WTC11 (cell line): ENCODE measurements at regions not wholly inside any gene's neighbourhood (a gene's known extent, or its start where the extent isn't known, plus 50 kb on each side); places are given as distances from the start of the nearest gene placed in this dataset.
A peak's percentile ranks its signal among the peaks of the same experiment; 100 is the strongest.

Experiments
- ATAC-seq: fragments of 200-7000 bp; cut with Tn5 transposase; 2 replicates; pipeline ENCODE4 v1.10.0; 2021; ENCODE audit warnings: mild to moderate bottlenecking, moderate library complexity
- CTCF ChIA-PET: fragments of 300-600 bp; sonication (Branson Sonifier 250); formaldehyde crosslinking; loops from one replicate; lab custom pipeline; 2021; ENCODE audit warnings: antibody characterized with exemption; lab: Charles Lee
- POLR2A ChIA-PET: fragments of 350-600 bp; sonication (Branson Sonifier 250); formaldehyde crosslinking; loops from one replicate; lab custom pipeline; 2021; ENCODE audit warnings: antibody characterized with exemption; lab: Charles Lee
- DNase-seq: peaks from one replicate; pipeline ENCODE4 v3.0.0; 2021; ENCODE audit warnings: low spot score
- H3K27ac Mint-ChIP-seq: 2 replicates; pipeline ENCODE4 v1.8.0; 2021; ENCODE audit warnings: mixed read lengths
- H3K27me3 Mint-ChIP-seq: 2 replicates; pipeline ENCODE4 v1.8.0; 2021; ENCODE audit warnings: low read depth, mild to moderate bottlenecking, moderate library complexity, mixed read lengths
- H3K36me3 Mint-ChIP-seq: 2 replicates; pipeline ENCODE4 v1.8.0; 2021; ENCODE audit warnings: mixed read lengths
- H3K4me1 Mint-ChIP-seq: 2 replicates; pipeline ENCODE4 v1.8.0; 2022; ENCODE audit warnings: mixed read lengths
- H3K4me3 Mint-ChIP-seq: 2 replicates; pipeline ENCODE4 v1.8.0; 2021; ENCODE audit warnings: mild to moderate bottlenecking, moderate library complexity, mixed read lengths
- H3K9me3 Mint-ChIP-seq: 2 replicates; pipeline ENCODE4 v1.8.0; 2021; ENCODE audit warnings: mixed read lengths
- ATF1 ChIP-seq: sonication (generic); formaldehyde crosslinking; IDR thresholded peaks from 2 replicates; pipeline ENCODE4 v1.8.1; 2023; ENCODE audit warnings: mild to moderate bottlenecking, moderate library complexity, missing genetic modification reagents
- CTCF ChIP-seq: fragments of 200-600 bp; IDR thresholded peaks from 2 replicates; pipeline ENCODE4 v1.8.0; 2022; ENCODE audit warnings: antibody characterized with exemption
- GRHL2 ChIP-seq: fragments of 250-450 bp; sonication (Bioruptor Pico); IDR thresholded peaks from 2 replicates; pipeline ENCODE4 v1.8.0; 2022; ENCODE audit warnings: mild to moderate bottlenecking, moderate library complexity; ENCODE audit not compliant: insufficient replicate concordance, severe bottlenecking
- GTF2I ChIP-seq: fragments of 250-450 bp; sonication (Bioruptor Pico); conservative IDR thresholded peaks from 2 replicates; pipeline ENCODE4 v1.4.0; 2021; ENCODE audit warnings: mild to moderate bottlenecking
- IRF1 ChIP-seq: sonication (generic); formaldehyde crosslinking; IDR thresholded peaks from 2 replicates; pipeline ENCODE4 v1.8.0; 2023; ENCODE audit warnings: missing genetic modification reagents
- KAT7 ChIP-seq: sonication (generic); formaldehyde crosslinking; IDR thresholded peaks from 2 replicates; pipeline ENCODE4 v1.8.1; 2023; ENCODE audit warnings: missing genetic modification reagents, mild to moderate bottlenecking, borderline replicate concordance
- MYBL2 ChIP-seq: sonication (generic); formaldehyde crosslinking; IDR thresholded peaks from 2 replicates; pipeline ENCODE4 v1.8.1; 2023; ENCODE audit warnings: mild to moderate bottlenecking, moderate library complexity, missing genetic modification reagents
- NFE2L1 ChIP-seq: sonication (generic); formaldehyde crosslinking; IDR thresholded peaks from 2 replicates; pipeline ENCODE4 v1.8.1; 2023; ENCODE audit warnings: missing genetic modification reagents
- PRDM15 ChIP-seq: sonication (generic); formaldehyde crosslinking; IDR thresholded peaks from 2 replicates; pipeline ENCODE4 v1.8.0; 2022; ENCODE audit warnings: missing genetic modification reagents
- STAT6 ChIP-seq: sonication (generic); formaldehyde crosslinking; conservative IDR thresholded peaks from 2 replicates; pipeline ENCODE4 v1.8.1; 2023; ENCODE audit warnings: mild to moderate bottlenecking, low read depth, missing genetic modification reagents, moderate library complexity
- TCF7 ChIP-seq: sonication (generic); formaldehyde crosslinking; IDR thresholded peaks from 2 replicates; pipeline ENCODE4 v1.8.0; 2022; ENCODE audit warnings: mild to moderate bottlenecking, low read depth, missing genetic modification reagents, moderate library complexity
- USF2 ChIP-seq: sonication (generic); formaldehyde crosslinking; IDR thresholded peaks from 2 replicates; pipeline ENCODE4 v1.8.1; 2023; ENCODE audit warnings: mild to moderate bottlenecking, missing genetic modification reagents, moderate library complexity
- ZBTB43 ChIP-seq: sonication (generic); formaldehyde crosslinking; IDR thresholded peaks from 2 replicates; pipeline ENCODE4 v1.8.1; 2023; ENCODE audit warnings: mild to moderate bottlenecking, missing genetic modification reagents
- ZNF121 ChIP-seq: sonication (generic); formaldehyde crosslinking; IDR thresholded peaks from 2 replicates; pipeline ENCODE4 v1.8.0; 2023; ENCODE audit warnings: missing genetic modification reagents
- ZNF138 ChIP-seq: sonication (generic); formaldehyde crosslinking; conservative IDR thresholded peaks from 2 replicates; pipeline ENCODE4 v1.8.1; 2022; ENCODE audit warnings: mild to moderate bottlenecking, moderate library complexity, missing genetic modification reagents
- ZNF219 ChIP-seq: sonication (generic); formaldehyde crosslinking; IDR thresholded peaks from 2 replicates; pipeline ENCODE4 v1.8.0; 2023; ENCODE audit warnings: missing genetic modification reagents, mild to moderate bottlenecking, borderline replicate concordance
- ZNF263 ChIP-seq: sonication (generic); formaldehyde crosslinking; IDR thresholded peaks from 2 replicates; pipeline ENCODE4 v1.8.1; 2022; ENCODE audit warnings: low read depth, mild to moderate bottlenecking, moderate library complexity, missing genetic modification reagents
- ZNF423 ChIP-seq: fragments of 250-450 bp; sonication (Bioruptor Pico); IDR thresholded peaks from 2 replicates; pipeline ENCODE4 v2.1.2; 2022; ENCODE audit warnings: mild to moderate bottlenecking, moderate library complexity

- H3K27me3 Mint-ChIP-seq: no peaks in the 10 kb centered on the region
- H3K4me3 Mint-ChIP-seq: no peak overlapping the region
- ATAC-seq: peak; percentile 81
- ChIA-PET POLR2A (no interaction called here), CTCF (interaction anchor here (0.6 to 1.1 kb wide), 3 partner anchors 9 to 864 kb away, joined by 3 to 5 read pairs (median 4); no protein-coding TSS in a partner anchor)
- peaks cover 6% of the 10 kb centered on the region; the same call in 1 of the 2 replicates for H3K9me3 Mint-ChIP-seq
- H3K27ac Mint-ChIP-seq: no peak overlapping the region
- DNase-seq: peak; percentile 75
- H3K36me3 Mint-ChIP-seq: no peaks in the 10 kb centered on the region
- peaks cover 6% of the 10 kb centered on the region for H3K4me1 Mint-ChIP-seq
- TF ChIP-seq STAT6 (CRISPR knock-in tag): no peak
- TF ChIP-seq CTCF: peak; percentile 45; the same call in 1 of the 2 replicates
These were observed 201.1 kb upstream of the LRRC4C start for GRCh38 chr11:41660585-41660984.

GRCh38 chr11:41665441-41666360 is 206.2 kb upstream of the LRRC4C start:
- Mint-ChIP-seq H3K9me3 (no peaks in the 10 kb centered on the region), H3K27me3 (no peaks in the 10 kb centered on the region), H3K4me3 (no peak overlapping the region), H3K36me3 (no peaks in the 10 kb centered on the region), H3K27ac (no peak overlapping the region), H3K4me1 (peaks cover 13% of the 10 kb centered on the region; the same call in 1 of the 2 replicates)
- CTCF ChIA-PET: no interaction called here
- no peak for TF ChIP-seq KAT7 (CRISPR knock-in tag)
- TF ChIP-seq ZNF121 (CRISPR knock-in tag): no peak
- no peak for TF ChIP-seq PRDM15 (CRISPR knock-in tag)
- TF ChIP-seq ZNF219 (CRISPR knock-in tag): no peak
- no peak for TF ChIP-seq GTF2I
- no peak for TF ChIP-seq TCF7 (CRISPR knock-in tag)
- no peak for TF ChIP-seq MYBL2 (CRISPR knock-in tag)
- no peak for ATAC-seq
- POLR2A ChIA-PET: interaction anchor here (0.6 kb wide), 1 partner anchor 956 kb away, joined by 3 read pairs; no protein-coding TSS in a partner anchor
- no peak for DNase-seq

GRCh38 chr11:41666951-41667653 is 207.7 kb upstream of the LRRC4C start:
- ATAC-seq (no peak), DNase-seq (no peak)
- no peak overlapping the region for H3K27ac Mint-ChIP-seq
- H3K4me3 Mint-ChIP-seq: no peak overlapping the region
- H3K9me3 Mint-ChIP-seq: no peaks in the 10 kb centered on the region
- CTCF ChIA-PET: no interaction called here
- no peaks in the 10 kb centered on the region for H3K36me3 Mint-ChIP-seq
- POLR2A ChIA-PET: interaction anchor here (0.7 kb wide), 1 partner anchor 247 kb away, joined by 3 read pairs; no protein-coding TSS in a partner anchor
- H3K27me3 Mint-ChIP-seq: no peaks in the 10 kb centered on the region
- H3K4me1 Mint-ChIP-seq: peaks cover 13% of the 10 kb centered on the region; the same call in 1 of the 2 replicates
- no peak for TF ChIP-seq USF2 (CRISPR knock-in tag)
- no peak for TF ChIP-seq ZNF423 (CRISPR knock-in tag)
- no peak for TF ChIP-seq ZNF138
- no peak for TF ChIP-seq ATF1 (CRISPR knock-in tag)
- TF ChIP-seq ZNF263: no peak
- TF ChIP-seq NFE2L1: no peak
- no peak for TF ChIP-seq ZBTB43 (CRISPR knock-in tag)
- TF ChIP-seq GRHL2 (CRISPR knock-in tag): no peak
- TF ChIP-seq IRF1 (CRISPR knock-in tag): no peak
